Activated naive CD8-positive, alpha-beta T cell treated with anti-CD3 and anti-CD28 coated beads, Interleukin-2, amount 10 ng/mL, durations not matched to agents 7 days and 5 days (primary cell): ENCODE measurements at regions not wholly inside any gene's neighbourhood (a gene's known extent, or its start where the extent isn't known, plus 50 kb on each side); places are given as distances from the start of the nearest gene placed in this dataset.

Experiments
- ATAC-seq: fragments of 150-1000 bp; cut with Tn5 transposase; one replicate; pipeline ENCODE4 v1.10.0; 2021; ENCODE audit warnings: low read depth, moderate library complexity
- POLR2A ChIA-PET: fragments of 350-600 bp; sonication (Branson Sonifier 250); formaldehyde crosslinking; loops from one replicate; lab custom pipeline; 2021; ENCODE audit warnings: antibody characterized with exemption; lab: Charles Lee
- DNase-seq: peaks from one replicate; pipeline ENCODE4 v3.0.0; 2021
- H3K27ac Mint-ChIP-seq: one replicate; pipeline ENCODE4 v1.8.0; 2022; ENCODE audit warnings: mild to moderate bottlenecking, mixed read lengths
- H3K27me3 Mint-ChIP-seq: one replicate; pipeline ENCODE4 v1.8.0; 2022; ENCODE audit warnings: mild to moderate bottlenecking, moderate library complexity, mixed read lengths
- H3K36me3 Mint-ChIP-seq: one replicate; pipeline ENCODE4 v1.8.0; 2021; ENCODE audit warnings: mild to moderate bottlenecking, mixed read lengths
- H3K4me1 Mint-ChIP-seq: one replicate; pipeline ENCODE4 v1.8.0; 2021; ENCODE audit warnings: mixed read lengths
- H3K4me3 Mint-ChIP-seq: one replicate; pipeline ENCODE4 v1.8.0; 2022; ENCODE audit warnings: mild to moderate bottlenecking, moderate library complexity, mixed read lengths
- H3K9me3 Mint-ChIP-seq: one replicate; pipeline ENCODE4 v1.8.0; 2021; ENCODE audit warnings: mixed read lengths

GRCh38 chr14:103250181-103250580 is 83.9 kb upstream of the EIF5 start:
- Mint-ChIP-seq H3K4me1 (no peaks in the 10 kb centered on the region), H3K27me3 (peaks cover 16% of the 10 kb centered on the region), H3K27ac (no peak overlapping the region), H3K4me3 (no peak overlapping the region), H3K9me3 (no peaks in the 10 kb centered on the region), H3K36me3 (no peaks in the 10 kb centered on the region)
- no peak for DNase-seq
- no peak for ATAC-seq
- POLR2A ChIA-PET, result no interaction called here

- DNase-seq (no peak), ATAC-seq (no peak)
- Mint-ChIP-seq H3K36me3 (no peaks in the 10 kb centered on the region), H3K27ac (no peak overlapping the region), H3K4me1 (no peaks in the 10 kb centered on the region), H3K27me3 (peaks cover 12% of the 10 kb centered on the region), H3K4me3 (no peak overlapping the region), H3K9me3 (no peaks in the 10 kb centered on the region)
- POLR2A ChIA-PET, result no interaction called here
These were observed 83.2 kb upstream of the EIF5 start for GRCh38 chr14:103250874-103251273.

GRCh38 chr14:103255555-103255954 is 78.5 kb upstream of the EIF5 start:
- peaks cover 11% of the 10 kb centered on the region for H3K27me3 Mint-ChIP-seq
- no peak for DNase-seq
- no peaks in the 10 kb centered on the region for H3K36me3 Mint-ChIP-seq
- H3K4me3 Mint-ChIP-seq, result no peak overlapping the region
- H3K9me3 Mint-ChIP-seq, result no peaks in the 10 kb centered on the region
- no peak for ATAC-seq
- no peak overlapping the region for H3K27ac Mint-ChIP-seq
- H3K4me1 Mint-ChIP-seq, result peaks cover under 1% of the 10 kb centered on the region
- POLR2A ChIA-PET, result no interaction called here

- Mint-ChIP-seq H3K27ac (no peak overlapping the region), H3K4me1 (peaks cover 3% of the 10 kb centered on the region), H3K4me3 (no peak overlapping the region), H3K36me3 (no peaks in the 10 kb centered on the region), H3K9me3 (no peaks in the 10 kb centered on the region), H3K27me3 (peaks cover 15% of the 10 kb centered on the region)
- no peak for ATAC-seq
- no peak for DNase-seq
- POLR2A ChIA-PET, result no interaction called here
These were observed 77.6 kb upstream of the EIF5 start for GRCh38 chr14:103256406-103256805.

GRCh38 chr14:103257211-103257962 is 76.7 kb upstream of the EIF5 start:
- no peak for DNase-seq
- ATAC-seq, result no peak
- POLR2A ChIA-PET, result no interaction called here
- peaks cover 3% of the 10 kb centered on the region for H3K4me1 Mint-ChIP-seq
- no peak overlapping the region for H3K27ac Mint-ChIP-seq
- no peak overlapping the region for H3K4me3 Mint-ChIP-seq
- H3K27me3 Mint-ChIP-seq, result peaks cover 19% of the 10 kb centered on the region
- H3K36me3 Mint-ChIP-seq, result no peaks in the 10 kb centered on the region
- no peaks in the 10 kb centered on the region for H3K9me3 Mint-ChIP-seq

GRCh38 chr14:103258211-103258610 is 75.8 kb upstream of the EIF5 start:
- ATAC-seq (no peak), DNase-seq (no peak)
- Mint-ChIP-seq H3K4me1 (peaks cover 3% of the 10 kb centered on the region), H3K27ac (no peak overlapping the region), H3K9me3 (no peaks in the 10 kb centered on the region), H3K36me3 (no peaks in the 10 kb centered on the region), H3K27me3 (peaks cover 20% of the 10 kb centered on the region), H3K4me3 (no peak overlapping the region)
- POLR2A ChIA-PET, result no interaction called here

GRCh38 chr14:103259184-103259583 is 74.9 kb upstream of the EIF5 start:
- Mint-ChIP-seq H3K4me3 (no peak overlapping the region), H3K36me3 (no peaks in the 10 kb centered on the region), H3K4me1 (peaks cover 3% of the 10 kb centered on the region), H3K27ac (no peak overlapping the region), H3K9me3 (no peaks in the 10 kb centered on the region), H3K27me3 (peaks cover 26% of the 10 kb centered on the region)
- POLR2A ChIA-PET, result no interaction called here
- DNase-seq (no peak), ATAC-seq (no peak)

GRCh38 chr14:103259801-103260628 is 74.0 kb upstream of the EIF5 start:
- no peak for DNase-seq
- no peaks in the 10 kb centered on the region for H3K36me3 Mint-ChIP-seq
- ATAC-seq, result no peak
- POLR2A ChIA-PET, result no interaction called here
- peak overlapping the region; percentile 56 for H3K4me3 Mint-ChIP-seq
- H3K27ac Mint-ChIP-seq, result no peak overlapping the region
- peaks cover 3% of the 10 kb centered on the region for H3K4me1 Mint-ChIP-seq
- H3K27me3 Mint-ChIP-seq, result peaks cover 31% of the 10 kb centered on the region
- H3K9me3 Mint-ChIP-seq, result no peaks in the 10 kb centered on the region

- Mint-ChIP-seq H3K27me3 (peaks cover 37% of the 10 kb centered on the region), H3K36me3 (no peaks in the 10 kb centered on the region), H3K9me3 (no peaks in the 10 kb centered on the region), H3K4me3 (peak overlapping the region; percentile 56), H3K27ac (no peak overlapping the region), H3K4me1 (peaks cover 3% of the 10 kb centered on the region)
- POLR2A ChIA-PET, result no interaction called here
- ATAC-seq (no peak), DNase-seq (no peak)
These were observed 73.4 kb upstream of the EIF5 start for GRCh38 chr14:103260629-103261124.

GRCh38 chr14:103267226-103267910 is 66.7 kb upstream of the EIF5 start:
- Mint-ChIP-seq H3K4me3 (no peak overlapping the region), H3K27ac (no peak overlapping the region), H3K9me3 (no peaks in the 10 kb centered on the region), H3K36me3 (no peaks in the 10 kb centered on the region), H3K4me1 (no peaks in the 10 kb centered on the region), H3K27me3 (peaks cover 62% of the 10 kb centered on the region)
- DNase-seq (no peak), ATAC-seq (no peak)
- POLR2A ChIA-PET, result no interaction called here

- POLR2A ChIA-PET, result no interaction called here
- H3K9me3 Mint-ChIP-seq, result peaks cover 3% of the 10 kb centered on the region
- ATAC-seq, result no peak
- H3K27me3 Mint-ChIP-seq, result peaks cover 59% of the 10 kb centered on the region
- H3K4me3 Mint-ChIP-seq, result no peak overlapping the region
- no peak for DNase-seq
- H3K27ac Mint-ChIP-seq, result no peak overlapping the region
- no peaks in the 10 kb centered on the region for H3K4me1 Mint-ChIP-seq
- H3K36me3 Mint-ChIP-seq, result no peaks in the 10 kb centered on the region
These were observed 62.8 kb upstream of the EIF5 start for GRCh38 chr14:103271189-103271588.

- POLR2A ChIA-PET, result no interaction called here
- Mint-ChIP-seq H3K9me3 (peaks cover 6% of the 10 kb centered on the region), H3K4me1 (no peaks in the 10 kb centered on the region), H3K36me3 (no peaks in the 10 kb centered on the region), H3K4me3 (no peak overlapping the region), H3K27me3 (peaks cover 64% of the 10 kb centered on the region), H3K27ac (no peak overlapping the region)
- ATAC-seq (no peak), DNase-seq (no peak)
These were observed 60.8 kb upstream of the EIF5 start for GRCh38 chr14:103273145-103273744.
